ENCODE measurements at regions not wholly inside any gene's neighbourhood (a gene's known extent, or its start where the extent isn't known, plus 50 kb on each side); places are given as distances from the start of the nearest gene placed in this dataset.

DNA sequence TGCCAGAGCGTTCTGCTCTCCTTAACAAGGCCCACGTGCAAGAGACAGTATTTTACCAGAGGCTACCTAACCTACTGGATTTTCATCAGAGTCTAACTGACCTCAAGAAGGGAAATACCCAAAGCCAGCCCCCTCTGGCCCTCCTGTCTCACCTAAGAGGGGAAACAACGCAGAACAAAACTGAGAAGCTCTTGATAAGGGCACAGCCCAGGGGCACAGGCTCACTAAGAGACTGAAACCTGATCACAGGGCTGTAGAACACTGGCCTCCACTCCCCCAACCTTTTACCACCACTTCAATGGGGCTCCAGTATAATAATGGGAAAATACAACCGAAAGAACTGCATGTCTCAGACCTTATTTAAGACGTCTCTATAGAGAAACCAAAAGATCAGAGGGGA is 449.5 kb upstream of the CAMK1G start:
- TF ChIP-seq, protein P1, sequence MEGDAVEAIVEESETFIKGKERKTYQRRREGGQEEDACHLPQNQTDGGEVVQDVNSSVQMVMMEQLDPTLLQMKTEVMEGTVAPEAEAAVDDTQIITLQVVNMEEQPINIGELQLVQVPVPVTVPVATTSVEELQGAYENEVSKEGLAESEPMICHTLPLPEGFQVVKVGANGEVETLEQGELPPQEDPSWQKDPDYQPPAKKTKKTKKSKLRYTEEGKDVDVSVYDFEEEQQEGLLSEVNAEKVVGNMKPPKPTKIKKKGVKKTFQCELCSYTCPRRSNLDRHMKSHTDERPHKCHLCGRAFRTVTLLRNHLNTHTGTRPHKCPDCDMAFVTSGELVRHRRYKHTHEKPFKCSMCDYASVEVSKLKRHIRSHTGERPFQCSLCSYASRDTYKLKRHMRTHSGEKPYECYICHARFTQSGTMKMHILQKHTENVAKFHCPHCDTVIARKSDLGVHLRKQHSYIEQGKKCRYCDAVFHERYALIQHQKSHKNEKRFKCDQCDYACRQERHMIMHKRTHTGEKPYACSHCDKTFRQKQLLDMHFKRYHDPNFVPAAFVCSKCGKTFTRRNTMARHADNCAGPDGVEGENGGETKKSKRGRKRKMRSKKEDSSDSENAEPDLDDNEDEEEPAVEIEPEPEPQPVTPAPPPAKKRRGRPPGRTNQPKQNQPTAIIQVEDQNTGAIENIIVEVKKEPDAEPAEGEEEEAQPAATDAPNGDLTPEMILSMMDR (IDR thresholded peaks at IDR 0.05), result no peak
- H3K4me3 ChIP-seq, result no peak overlapping the region
- no peak overlapping the region for H3K27ac ChIP-seq
- DNase-seq (ENCODE audit: low spot score), result no peak

DNA sequence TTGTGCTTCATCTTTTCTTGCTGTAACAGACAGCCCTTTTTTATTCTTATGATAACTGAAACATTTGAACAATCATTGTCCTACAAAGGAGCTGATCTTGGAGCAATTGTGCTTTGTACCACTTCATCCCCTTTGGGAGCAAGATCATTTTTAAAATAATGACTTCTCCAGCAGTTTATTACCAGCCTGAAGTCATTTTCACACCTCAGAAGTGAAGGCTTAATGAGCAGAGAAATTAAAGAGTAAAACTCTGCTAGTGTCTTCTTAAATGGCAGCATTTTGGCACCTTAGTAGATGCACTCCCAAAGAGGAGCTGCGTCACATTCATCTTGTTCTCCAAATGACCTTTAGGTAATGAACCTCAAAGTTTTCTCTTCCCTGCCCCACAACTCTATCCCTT is 439.6 kb upstream of the CAMK1G start:
- no peak for DNase-seq (ENCODE audit: low spot score)
- TF ChIP-seq, protein P1 (IDR thresholded peaks at IDR 0.05), result no peak
- H3K4me3 ChIP-seq, result no peak overlapping the region

DNA sequence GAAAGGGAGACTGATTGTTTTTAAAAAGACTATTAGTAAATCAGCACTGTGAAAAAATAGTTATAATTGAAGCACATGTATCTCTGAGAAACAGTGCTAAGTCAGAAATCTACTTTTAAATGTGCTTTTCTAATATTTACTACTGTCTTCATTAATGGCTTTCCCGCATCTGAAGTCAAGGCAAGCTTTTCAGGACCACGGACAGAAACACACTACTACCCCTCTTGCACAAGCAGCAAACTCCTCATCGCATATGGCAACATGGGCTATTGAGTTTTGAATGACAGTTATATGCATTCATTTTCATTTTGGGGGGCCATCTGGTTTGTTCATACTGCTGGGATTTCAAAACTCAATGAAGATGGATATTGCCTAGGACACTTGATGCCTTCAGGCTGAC is 433.4 kb upstream of the CAMK1G start:
- H3K27ac ChIP-seq, result no peak overlapping the region
- H3K4me3 ChIP-seq, result no peak overlapping the region
- DNase-seq (ENCODE audit: low spot score), result no peak
- TF ChIP-seq, protein P1 (IDR thresholded peaks at IDR 0.05), result no peak

More for the DNA sequence above, 439.6 kb upstream of the CAMK1G start:
- H3K27ac ChIP-seq, result no peak overlapping the region

DNA sequence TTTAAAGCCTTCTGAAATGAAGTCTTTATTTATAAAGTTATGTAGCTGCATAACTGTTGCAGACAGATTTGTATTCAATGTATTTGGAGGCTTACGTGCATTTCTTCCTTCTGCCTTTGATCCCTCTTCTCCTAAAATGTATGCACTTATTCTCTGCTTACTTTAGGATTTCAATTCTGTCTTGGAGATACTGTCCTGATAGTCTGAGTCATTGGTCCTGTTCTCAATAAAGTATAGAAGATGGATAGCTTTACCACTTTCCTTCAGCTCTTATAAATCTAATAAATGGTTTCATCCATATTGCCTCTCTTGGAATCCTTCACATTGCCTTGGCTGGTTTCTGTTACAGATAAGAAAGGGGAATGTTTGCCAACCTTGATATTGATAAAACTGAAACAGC is 430.1 kb upstream of the CAMK1G start:
- Histone ChIP-seq H3K4me3 (no peak overlapping the region), H3K27ac (no peak overlapping the region)
- no peak for DNase-seq (ENCODE audit: low spot score)
- TF ChIP-seq, protein P1 (IDR thresholded peaks at IDR 0.05), result no peak

DNA sequence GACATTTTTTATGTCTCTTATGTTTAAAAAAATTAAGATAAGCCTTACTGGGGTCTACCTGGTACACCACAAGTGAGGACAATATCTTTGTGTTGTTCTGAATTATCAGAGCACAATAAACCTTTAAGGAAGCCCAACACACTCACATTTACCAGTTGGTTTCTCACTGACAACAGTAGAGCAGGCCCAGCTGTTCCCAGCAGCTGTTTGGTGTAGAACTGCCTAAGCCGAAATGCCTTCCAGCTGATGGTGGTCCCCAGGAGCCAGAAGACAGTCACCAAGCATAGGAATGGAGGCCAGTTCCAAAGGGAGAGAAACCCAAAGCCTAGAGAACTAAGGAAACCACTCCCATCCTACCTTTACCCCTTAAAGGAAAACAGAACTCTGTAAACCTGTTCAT is 428.6 kb upstream of the CAMK1G start:
- Histone ChIP-seq H3K27ac (no peak overlapping the region), H3K4me3 (no peak overlapping the region)
- TF ChIP-seq, protein P1 (IDR thresholded peaks at IDR 0.05), result no peak
- DNase-seq (ENCODE audit: low spot score), result no peak

DNA sequence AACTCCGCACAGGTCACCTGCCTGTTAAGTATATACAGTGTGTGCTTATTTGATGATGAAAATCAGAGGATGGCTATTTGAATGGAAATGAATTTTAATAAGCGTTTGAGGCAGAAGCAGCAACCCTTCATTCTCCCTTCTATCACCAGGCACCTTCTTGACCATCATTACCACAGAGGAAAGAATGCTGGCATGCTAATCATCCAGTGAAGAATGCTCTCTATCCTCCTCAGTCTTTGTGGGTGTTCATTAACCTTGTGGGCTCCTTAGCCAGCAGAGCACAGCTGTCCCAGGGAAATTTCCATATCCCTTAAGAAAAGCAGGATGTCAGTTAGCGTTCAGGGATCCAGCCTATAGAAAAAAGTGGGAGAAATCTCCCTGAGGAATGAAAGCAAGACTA is 428.0 kb upstream of the CAMK1G start:
- Histone ChIP-seq H3K4me3 (no peak overlapping the region), H3K27ac (no peak overlapping the region)
- DNase-seq (ENCODE audit: low spot score), result no peak
- TF ChIP-seq, protein P1 (IDR thresholded peaks at IDR 0.05), result no peak

DNA sequence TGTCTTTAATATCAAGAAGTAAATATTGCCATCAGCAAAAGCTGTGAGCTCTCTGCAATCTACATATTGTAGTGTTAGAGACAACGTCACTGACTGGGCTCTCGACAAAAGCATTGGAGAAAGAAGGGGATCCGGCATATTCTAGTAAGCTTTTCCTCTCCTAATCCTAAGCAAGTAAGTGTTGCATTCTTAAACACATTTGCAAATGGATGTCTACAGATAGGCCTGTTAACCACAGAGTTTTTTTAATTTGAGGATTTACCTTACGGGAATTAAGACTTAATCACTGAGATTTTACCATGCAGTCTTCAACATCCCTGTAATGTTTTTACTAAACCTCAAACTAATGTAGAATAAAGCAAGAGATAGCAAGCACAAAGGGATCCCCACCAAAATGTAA is 426.5 kb upstream of the CAMK1G start:
- Histone ChIP-seq H3K4me3 (no peak overlapping the region), H3K27ac (no peak overlapping the region)
- TF ChIP-seq, protein P1 (IDR thresholded peaks at IDR 0.05), result no peak
- DNase-seq (ENCODE audit: low spot score), result no peak
